ENCODE measurements at regions not wholly inside any gene's neighbourhood (a gene's known extent, or its start where the extent isn't known, plus 50 kb on each side); places are given as distances from the start of the nearest gene placed in this dataset.

DNA sequence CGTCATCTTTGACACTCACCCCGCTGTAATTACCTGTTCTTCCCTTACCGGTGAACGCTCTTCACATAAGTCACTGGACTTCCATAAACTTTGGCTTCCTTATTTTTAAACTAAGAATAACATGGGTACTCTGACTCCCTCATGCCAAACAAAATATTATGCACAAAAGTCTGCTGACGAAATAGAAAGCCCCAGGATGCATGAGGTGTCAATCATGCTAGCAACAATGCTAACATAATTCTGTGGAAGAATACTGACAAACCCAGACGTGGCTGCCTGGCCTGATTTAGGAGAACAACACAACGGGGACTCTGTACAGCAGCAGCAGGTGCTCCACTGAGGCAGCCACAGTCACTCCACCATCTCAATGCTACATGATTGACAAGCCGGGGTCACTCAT, 137.5 kb downstream of the CCDC71L start:
- TF ChIP-seq, protein P1, sequence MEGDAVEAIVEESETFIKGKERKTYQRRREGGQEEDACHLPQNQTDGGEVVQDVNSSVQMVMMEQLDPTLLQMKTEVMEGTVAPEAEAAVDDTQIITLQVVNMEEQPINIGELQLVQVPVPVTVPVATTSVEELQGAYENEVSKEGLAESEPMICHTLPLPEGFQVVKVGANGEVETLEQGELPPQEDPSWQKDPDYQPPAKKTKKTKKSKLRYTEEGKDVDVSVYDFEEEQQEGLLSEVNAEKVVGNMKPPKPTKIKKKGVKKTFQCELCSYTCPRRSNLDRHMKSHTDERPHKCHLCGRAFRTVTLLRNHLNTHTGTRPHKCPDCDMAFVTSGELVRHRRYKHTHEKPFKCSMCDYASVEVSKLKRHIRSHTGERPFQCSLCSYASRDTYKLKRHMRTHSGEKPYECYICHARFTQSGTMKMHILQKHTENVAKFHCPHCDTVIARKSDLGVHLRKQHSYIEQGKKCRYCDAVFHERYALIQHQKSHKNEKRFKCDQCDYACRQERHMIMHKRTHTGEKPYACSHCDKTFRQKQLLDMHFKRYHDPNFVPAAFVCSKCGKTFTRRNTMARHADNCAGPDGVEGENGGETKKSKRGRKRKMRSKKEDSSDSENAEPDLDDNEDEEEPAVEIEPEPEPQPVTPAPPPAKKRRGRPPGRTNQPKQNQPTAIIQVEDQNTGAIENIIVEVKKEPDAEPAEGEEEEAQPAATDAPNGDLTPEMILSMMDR (IDR thresholded peaks at IDR 0.05) = no peak
- no peak for TF ChIP-seq POLR2A (IDR thresholded peaks at IDR 0.05)
